NAMALWA (cell line): ENCODE measurements at regions not wholly inside any gene's neighbourhood (a gene's known extent, or its start where the extent isn't known, plus 50 kb on each side); places are given as distances from the start of the nearest gene placed in this dataset.
"Not testable (repeated sequence)": the region's sequence is repeated elsewhere in the genome, so short reads cannot be mapped to it uniquely, and the experiment has no call there.

Source experiments
- DNase-seq: peaks from one replicate; pipeline ENCODE4 v3.0.0-alpha.2; 2015; ENCODE audit warnings: low spot score

DNA sequence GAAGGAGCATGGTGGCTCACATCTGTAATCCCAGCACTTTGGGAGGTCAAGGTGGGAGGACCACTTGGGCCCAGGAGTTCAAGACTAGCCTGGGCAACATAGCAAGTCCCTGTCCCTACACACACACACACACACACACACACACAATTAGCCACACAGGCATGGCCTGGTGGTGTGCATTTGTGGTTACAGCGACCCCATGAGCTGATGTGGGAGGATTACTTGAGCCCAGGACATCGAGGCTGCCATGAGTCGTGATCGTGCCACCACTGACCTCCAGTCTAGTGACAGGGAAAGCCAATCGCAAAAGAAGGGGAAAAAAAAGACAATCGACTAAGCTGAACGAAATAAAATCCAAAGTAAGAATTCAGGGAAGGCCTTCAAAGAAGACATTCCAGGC lies 67.9 kb downstream of the TBX3 start:
- no peak for DNase-seq

GRCh38 chr12:114614040-114614439 lies 69.9 kb downstream of the TBX3 start:
- no peak for DNase-seq

GRCh38 chr12:114612062-114612461 lies 71.9 kb downstream of the TBX3 start:
- no peak for DNase-seq

DNA sequence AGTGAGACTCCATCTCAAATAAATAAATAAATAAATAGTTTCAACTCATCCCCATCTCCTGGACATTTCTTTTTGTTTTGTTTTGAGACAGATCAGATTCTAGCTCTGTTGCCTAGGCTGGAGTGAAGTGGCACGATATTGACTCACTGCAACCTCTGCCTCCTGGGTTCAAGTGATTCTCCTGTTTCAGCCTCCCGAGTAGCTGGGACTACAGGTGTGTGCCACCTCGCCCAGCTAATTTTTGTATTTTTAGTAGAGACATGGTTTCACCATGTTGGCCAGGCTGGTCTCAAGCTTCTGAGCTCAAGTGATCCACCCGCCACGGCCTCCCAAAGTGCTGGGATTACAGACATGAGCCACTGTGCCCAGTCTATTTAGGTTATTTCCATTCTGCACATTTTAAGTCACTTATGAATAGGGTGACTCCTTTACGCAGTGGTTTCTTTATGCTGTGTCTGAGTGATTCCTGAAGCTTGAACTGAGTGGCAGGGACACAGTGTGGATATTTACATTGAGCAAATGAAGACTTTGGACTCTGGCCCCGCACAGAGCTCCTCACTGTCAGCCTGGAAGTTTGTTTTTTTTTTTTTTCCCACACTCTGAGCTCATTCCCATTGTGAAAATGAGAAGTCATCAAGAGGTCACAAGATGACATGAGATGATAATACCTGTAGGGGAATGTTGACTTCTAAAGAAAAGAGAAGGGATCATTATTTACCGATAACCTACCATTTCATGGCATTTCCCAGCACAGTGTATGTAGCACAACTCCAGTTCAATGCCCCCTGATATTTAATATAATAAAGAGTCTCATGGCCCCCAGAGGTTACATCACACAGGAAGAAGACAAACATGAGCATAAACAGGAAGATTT lies 72.6 kb downstream of the TBX3 start:
- DNase-seq: no peak

DNA sequence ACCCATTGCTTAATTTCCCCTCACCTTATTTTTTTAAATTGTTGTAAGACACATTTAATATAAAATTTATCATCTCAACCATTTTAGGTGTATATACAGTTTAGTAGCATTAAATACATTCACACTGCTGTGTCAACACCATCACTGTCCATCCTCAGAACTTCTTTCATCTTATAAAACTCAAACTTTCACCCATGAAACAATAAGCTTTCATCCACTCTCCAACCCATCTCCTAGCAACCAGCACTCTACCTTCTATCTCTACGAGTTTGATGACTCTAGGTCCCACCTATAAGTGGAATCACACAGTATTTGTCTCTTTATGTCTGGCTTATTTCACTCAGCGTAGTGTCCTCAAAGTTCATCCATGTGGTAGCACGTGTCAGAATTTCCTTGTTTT lies 75.5 kb downstream of the TBX3 start:
- DNase-seq: no peak

DNA sequence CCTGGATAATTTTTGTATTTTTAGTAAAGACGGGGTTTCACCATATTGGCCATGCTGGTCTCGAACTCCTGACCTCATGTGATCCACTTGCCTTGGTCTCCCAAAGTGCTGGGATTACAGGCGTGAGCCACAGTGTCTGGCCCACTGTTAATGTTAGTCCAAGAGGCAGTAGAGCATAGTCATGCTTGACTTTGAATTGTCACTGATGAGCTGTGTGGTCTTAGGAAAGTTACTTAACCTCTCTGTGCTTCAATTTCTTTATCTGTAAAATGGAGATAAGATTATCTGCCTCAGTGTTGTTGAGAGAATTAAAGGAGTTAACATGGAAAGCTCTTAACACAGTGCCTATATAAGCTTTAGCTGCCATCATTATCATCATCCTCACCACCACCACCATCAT lies 78.1 kb downstream of the TBX3 start:
- DNase-seq: no peak

- no peak for DNase-seq
Measured at GRCh38 chr12:114604606-114605005, 79.4 kb downstream of the TBX3 start.

DNA sequence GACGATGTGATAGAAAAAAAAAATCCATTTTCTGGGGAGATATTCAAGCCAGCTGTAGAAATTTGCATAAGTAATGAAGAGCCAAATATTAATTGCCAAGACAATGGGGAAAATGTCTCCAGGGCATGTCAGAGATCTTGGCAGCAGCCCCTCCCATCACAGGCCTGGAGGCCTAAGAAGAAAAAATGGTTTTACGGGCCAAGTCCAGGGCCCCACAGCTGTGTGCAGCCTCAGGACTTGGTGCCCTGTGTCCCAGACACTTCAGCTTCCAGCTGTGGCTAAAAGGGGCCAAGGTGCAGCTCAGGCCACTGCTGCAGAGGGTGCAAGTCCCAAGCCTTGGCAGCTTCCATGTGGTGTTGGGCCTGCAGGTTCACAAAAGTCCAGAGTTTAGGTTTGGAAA lies 83.4 kb downstream of the TBX3 start:
- DNase-seq: not testable (repeated sequence)

DNA sequence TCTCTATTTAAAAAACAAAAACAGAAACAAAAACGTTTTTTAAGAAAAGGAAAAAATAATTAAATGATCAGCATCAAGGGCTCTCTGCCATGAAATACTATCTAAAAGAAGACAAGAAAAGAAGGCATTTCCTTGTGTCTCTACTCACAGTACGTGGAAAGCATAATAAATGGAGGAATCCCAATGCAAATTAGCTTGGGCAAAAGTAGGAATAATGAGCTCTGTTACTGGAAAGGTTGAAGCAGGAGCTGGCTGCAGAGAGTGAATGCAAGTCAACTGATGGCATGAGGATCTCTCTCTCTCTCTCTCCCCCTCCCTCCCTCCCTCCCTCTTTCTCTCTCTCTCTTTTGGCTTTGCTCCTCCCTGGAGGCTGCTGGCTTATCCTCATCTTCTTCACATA lies 85.9 kb downstream of the TBX3 start:
- DNase-seq: no peak

- no peak for DNase-seq
Measured at GRCh38 chr12:114592946-114593345, 91.0 kb downstream of the TBX3 start.

DNA sequence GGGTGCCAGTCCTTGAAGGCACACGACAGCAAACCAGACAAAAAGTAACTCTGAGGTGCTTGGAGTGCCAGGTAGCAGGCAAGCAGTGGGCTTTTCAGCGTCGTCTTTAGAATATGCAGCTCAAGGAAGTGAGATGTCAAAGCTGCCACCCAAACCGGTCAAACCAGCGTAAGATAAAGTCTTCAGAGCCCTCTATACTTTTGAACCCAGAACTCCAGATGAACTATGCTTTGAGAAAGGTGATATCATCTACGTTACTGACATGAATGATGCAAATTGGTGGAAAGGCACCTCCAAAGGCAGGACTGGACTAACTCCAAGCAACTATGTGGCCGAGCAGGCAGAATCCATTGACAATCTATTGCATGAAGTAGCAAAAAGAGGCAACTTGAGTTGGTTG lies 95.9 kb downstream of the TBX3 start:
- no peak for DNase-seq

DNA sequence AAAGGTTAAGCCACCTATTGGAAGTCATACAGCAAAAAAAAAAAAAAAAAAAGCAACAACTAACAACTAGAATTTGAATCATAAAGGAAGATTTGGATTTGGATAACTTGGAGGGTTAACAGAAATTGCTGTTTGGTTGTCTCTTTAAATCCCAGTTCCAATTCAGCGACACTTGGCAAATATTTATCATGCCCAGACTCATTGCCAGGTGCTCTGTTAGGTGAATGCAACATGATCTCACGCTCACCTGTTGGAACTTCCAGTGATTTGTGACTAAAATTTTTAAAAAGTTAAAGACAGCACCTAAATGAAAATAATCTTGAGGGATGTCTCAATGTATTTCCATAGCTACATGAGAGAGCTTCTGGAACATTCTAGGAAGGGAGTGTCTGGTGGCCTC lies 103.7 kb downstream of the TBX3 start:
- no peak for DNase-seq

DNA sequence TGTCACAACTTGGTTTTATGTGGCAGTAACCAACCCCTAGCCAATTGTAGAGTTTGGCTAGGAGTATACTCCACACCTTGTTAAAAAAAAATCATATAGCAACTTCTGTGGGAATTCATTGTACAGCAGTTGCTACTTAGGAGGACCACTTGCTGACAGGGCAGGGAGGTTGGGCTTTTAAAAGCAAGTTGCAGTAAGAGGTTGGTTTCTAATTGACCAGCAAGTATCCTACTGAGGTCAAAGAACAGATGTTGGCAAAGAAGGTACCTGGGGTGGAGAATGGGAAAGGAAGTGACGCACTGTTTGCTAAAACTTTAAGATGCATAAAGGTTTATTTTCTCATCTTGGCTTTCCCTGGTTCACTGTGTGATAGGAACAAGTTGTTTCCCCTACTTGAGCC lies 104.6 kb downstream of the TBX3 start:
- no peak for DNase-seq

GRCh38 chr12:114562654-114563053 lies 121.3 kb downstream of the TBX3 start:
- no peak for DNase-seq

GRCh38 chr12:114555451-114555850 lies 128.5 kb downstream of the TBX3 start:
- DNase-seq: no peak

- no peak for DNase-seq
Measured at GRCh38 chr12:114547636-114548035, 136.3 kb downstream of the TBX3 start.

GRCh38 chr12:114530417-114530816 lies 124.5 kb upstream of the TBX5 start:
- no peak for DNase-seq

DNA sequence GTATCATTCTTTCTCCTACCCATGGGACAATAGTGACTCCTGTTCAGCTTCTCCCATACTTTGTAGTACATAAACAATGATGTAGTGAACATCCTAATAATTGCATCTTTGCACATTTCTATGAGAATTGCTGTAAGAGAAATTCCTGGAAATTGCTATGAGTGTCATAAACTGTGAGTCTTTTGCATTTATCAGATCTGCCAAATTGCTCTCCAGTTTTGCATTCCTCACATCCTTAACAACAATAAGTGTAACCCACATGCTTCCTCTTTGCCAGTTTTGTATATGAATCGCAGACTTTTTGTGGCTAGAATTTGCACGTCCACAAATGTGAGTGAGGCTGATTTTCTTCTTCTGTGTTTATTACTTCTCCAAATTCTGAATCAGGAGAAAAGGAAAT lies 124.0 kb upstream of the TBX5 start:
- DNase-seq: no peak

- DNase-seq: no peak
Measured at GRCh38 chr12:114528766-114529165, 122.8 kb upstream of the TBX5 start.

DNA sequence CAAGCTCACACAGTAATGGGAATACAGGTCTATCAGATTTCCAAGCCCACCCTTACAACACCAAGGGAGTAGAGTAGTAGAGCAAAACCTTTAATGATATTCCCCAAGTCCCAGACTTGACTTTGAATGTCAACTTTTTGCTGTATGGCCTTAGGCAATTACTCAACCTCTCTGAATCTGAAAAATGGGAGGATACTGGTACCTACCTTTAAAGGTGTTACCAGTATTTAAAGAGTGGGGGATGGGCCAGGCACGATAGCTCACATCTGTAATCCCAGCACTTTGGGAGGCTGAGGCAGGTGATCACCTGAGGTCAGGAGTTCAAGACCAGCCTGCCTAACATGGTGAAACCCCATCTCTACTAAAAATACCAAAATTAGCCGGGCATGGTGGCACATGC lies 115.2 kb upstream of the TBX5 start:
- DNase-seq: not testable (repeated sequence)

DNA sequence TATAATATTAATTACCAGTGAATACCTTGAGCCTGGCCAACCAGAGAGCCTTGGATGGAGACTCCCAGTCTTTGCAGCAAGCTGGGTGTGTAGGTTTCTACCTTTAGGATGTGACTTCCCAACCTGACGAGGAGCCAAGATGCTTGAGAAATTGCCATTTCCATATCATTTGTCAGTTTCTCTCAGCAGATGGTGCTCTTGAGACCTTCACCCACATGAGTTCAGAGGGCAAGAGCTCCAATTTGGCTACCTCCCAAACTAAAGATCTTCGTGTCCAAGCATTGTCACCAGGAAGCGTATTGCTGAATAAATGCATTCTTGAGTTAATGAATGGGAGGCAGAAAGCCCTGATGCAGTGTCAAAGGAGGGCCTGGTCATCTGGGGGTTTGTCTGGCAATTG lies 106.4 kb upstream of the TBX5 start:
- DNase-seq: peak; percentile 6

- peak; percentile 76 for DNase-seq
Measured at GRCh38 chr12:114508529-114509129, 102.7 kb upstream of the TBX5 start.

DNA sequence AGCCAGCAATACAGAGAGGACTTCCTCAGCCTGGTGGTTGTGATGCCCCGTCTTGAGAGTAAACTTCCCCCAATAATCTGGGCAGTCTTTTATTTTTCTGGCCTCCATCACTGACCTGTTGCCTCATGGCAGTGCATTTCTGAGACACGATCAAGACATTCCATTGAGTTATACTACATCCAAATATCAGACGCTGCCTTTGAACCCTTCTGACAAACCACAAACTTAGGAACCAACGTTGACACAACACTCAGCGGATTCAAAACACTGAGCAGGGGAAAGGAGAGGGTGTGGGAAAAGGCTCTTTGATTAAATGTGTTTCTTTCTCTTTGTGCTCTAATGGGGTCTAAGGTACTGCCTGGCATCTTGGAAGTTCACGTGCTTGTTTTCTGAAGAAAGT lies 100.7 kb upstream of the TBX5 start:
- DNase-seq: no peak

- no peak for DNase-seq
Measured at GRCh38 chr12:114504311-114504710, 98.4 kb upstream of the TBX5 start.
